Esophagus squamous epithelium (tissue), 4 donors: ENCODE measurements at regions not wholly inside any gene's neighbourhood (a gene's known extent, or its start where the extent isn't known, plus 50 kb on each side); places are given as distances from the start of the nearest gene placed in this dataset.

Experiments
- POLR2A ChIP-seq, 4 donors: fragments of 450-650 bp; IDR thresholded peaks; one replicate each; pipeline ENCODE4 v1.6.1; 2017; ENCODE audit warnings: antibody characterized with exemption in 4 of 4, mild to moderate bottlenecking in 4 of 4, moderate library complexity in 3 of 4
- TF ChIP-seq, protein P1 (sequence below), 6 experiments: fragments of 450-650 bp in 4 of 6; fragments of 200-600 bp in 2 of 6; sonication (generic) in 2 of 6; IDR thresholded peaks; one replicate each; pipeline ENCODE4 v1.5.1; 2016 to 2019; ENCODE audit warnings: antibody characterized with exemption in 6 of 6, mild to moderate bottlenecking in 4 of 6, moderate library complexity in 4 of 6

DNA sequence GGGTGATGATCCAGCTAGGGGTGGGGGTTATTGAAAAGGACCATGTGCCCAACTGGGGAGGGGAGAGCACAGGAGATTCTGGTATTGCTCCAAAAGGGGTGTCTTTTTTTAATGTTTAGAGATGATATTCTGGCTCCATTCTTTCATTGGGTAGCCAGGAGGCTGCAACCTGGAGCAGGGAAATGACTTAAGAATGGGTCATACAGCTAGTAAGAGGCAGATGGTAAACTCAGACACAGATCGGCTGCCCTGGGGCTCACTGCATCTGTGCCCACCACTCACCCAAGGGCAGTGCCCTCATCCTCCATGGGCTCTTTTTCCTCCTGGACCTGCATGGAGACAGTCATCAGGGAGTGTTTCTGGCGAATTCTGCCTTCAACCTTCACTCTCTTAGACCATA is 302.0 kb upstream of the PRDM1 start:
- TF ChIP-seq, protein P1, sequence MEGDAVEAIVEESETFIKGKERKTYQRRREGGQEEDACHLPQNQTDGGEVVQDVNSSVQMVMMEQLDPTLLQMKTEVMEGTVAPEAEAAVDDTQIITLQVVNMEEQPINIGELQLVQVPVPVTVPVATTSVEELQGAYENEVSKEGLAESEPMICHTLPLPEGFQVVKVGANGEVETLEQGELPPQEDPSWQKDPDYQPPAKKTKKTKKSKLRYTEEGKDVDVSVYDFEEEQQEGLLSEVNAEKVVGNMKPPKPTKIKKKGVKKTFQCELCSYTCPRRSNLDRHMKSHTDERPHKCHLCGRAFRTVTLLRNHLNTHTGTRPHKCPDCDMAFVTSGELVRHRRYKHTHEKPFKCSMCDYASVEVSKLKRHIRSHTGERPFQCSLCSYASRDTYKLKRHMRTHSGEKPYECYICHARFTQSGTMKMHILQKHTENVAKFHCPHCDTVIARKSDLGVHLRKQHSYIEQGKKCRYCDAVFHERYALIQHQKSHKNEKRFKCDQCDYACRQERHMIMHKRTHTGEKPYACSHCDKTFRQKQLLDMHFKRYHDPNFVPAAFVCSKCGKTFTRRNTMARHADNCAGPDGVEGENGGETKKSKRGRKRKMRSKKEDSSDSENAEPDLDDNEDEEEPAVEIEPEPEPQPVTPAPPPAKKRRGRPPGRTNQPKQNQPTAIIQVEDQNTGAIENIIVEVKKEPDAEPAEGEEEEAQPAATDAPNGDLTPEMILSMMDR (IDR thresholded peaks at IDR 0.05), result no peak
- no peak for TF ChIP-seq POLR2A (IDR thresholded peaks at IDR 0.05)
